Spleen (tissue), 11 donors: ENCODE measurements at regions not wholly inside any gene's neighbourhood (a gene's known extent, or its start where the extent isn't known, plus 50 kb on each side); places are given as distances from the start of the nearest gene placed in this dataset.

Source experiments
- DNase-seq: peaks from one replicate; pipeline ENCODE4 v3.0.0-alpha.2; 2020
- H3K27ac ChIP-seq, 8 donors: fragments of 200-600 bp; sonication (generic) in 7 of 8; 1 replicate in 4 of 8; 2 replicates in 4 of 8; pipeline versions ENCODE4 v1.5.0 to v1.8.0; 2016 to 2021; ENCODE audit warnings: inconsistent platforms in 4 of 8, mild to moderate bottlenecking in 4 of 8, moderate library complexity in 1 of 8
- H3K27me3 ChIP-seq, 7 donors: fragments of 200-600 bp; sonication (generic) in 6 of 7; replicated peaks in 1 of 7; 1 replicate in 4 of 7; 2 replicates in 3 of 7; pipeline versions ENCODE4 v1.5.0 to v1.8.0; 2016 to 2021; ENCODE audit warnings: inconsistent platforms in 3 of 7, mild to moderate bottlenecking in 1 of 7
- H3K36me3 ChIP-seq, 6 donors: fragments of 200-600 bp; sonication (generic) in 5 of 6; 1 replicate in 4 of 6; 2 replicates in 2 of 6; pipeline versions ENCODE4 v1.5.0 to v1.8.0; 2016 to 2021; ENCODE audit warnings: inconsistent platforms in 2 of 6
- H3K4me1 ChIP-seq, 6 donors: fragments of 200-600 bp; sonication (generic) in 5 of 6; 1 replicate in 3 of 6; 2 replicates in 3 of 6; pipeline versions ENCODE4 v1.5.0 to v1.8.0; 2016 to 2021; ENCODE audit warnings: inconsistent platforms in 3 of 6
- H3K4me3 ChIP-seq, 8 donors: fragments of 200-600 bp; sonication (generic) in 7 of 8; 1 replicate in 4 of 8; 2 replicates in 4 of 8; pipeline versions ENCODE4 v1.5.0 to v1.8.0; 2016 to 2021; ENCODE audit warnings: inconsistent platforms in 4 of 8, mild to moderate bottlenecking in 4 of 8, moderate library complexity in 2 of 8
- H3K9me3 ChIP-seq, 8 donors: fragments of 200-600 bp; sonication (generic) in 7 of 8; 1 replicate in 4 of 8; 2 replicates in 4 of 8; pipeline versions ENCODE4 v1.5.0 to v1.8.0; 2016 to 2021; ENCODE audit warnings: inconsistent platforms in 4 of 8
- CTCF ChIP-seq, 11 experiments: fragments of 200-600 bp in 7 of 11; fragments of 450-650 bp in 4 of 11; sonication (generic) in 4 of 11; IDR thresholded peaks in 8 of 11; conservative IDR thresholded peaks in 3 of 11; 1 replicate in 7 of 11; 2 replicates in 4 of 11; pipeline versions ENCODE4 v1.4.0 to v1.8.0; 2016 to 2021; ENCODE audit warnings: antibody characterized with exemption in 11 of 11, inconsistent platforms in 4 of 11, mild to moderate bottlenecking in 1 of 11
- POLR2A ChIP-seq, 3 donors: fragments of 450-650 bp; IDR thresholded peaks; one replicate each; pipeline ENCODE4 v1.5.1; 2017; ENCODE audit warnings: antibody characterized with exemption in 3 of 3, mild to moderate bottlenecking in 1 of 3
- POLR2AphosphoS5 ChIP-seq, 3 donors: sonication (generic); formaldehyde crosslinking; IDR thresholded peaks; one replicate each; pipeline ENCODE4 v1.5.1; 2017; ENCODE audit warnings: antibody characterized with exemption in 3 of 3
- WGBS, 5 donors: extraction: QIAGEN DNeasy Blood & Tissue Kit in 3 of 5; methylation state at CpG; one replicate each; pipeline versions ENCODE4 v1.1.5 to v1.1.7; 2013 to 2018; 5-methylcytosine and 5-hydroxymethylcytosine counted together
- intact Hi-C: fragments of 100-400 bp; cut with DNase I; formaldehyde crosslinking; loops from one replicate; pipeline ENCODE4 v1.15.0; 2023; ENCODE audit warnings: low total_unique reads
- donor health status: healthy with polysubstance abuse.
- donor health status: DM: no; HTN: no; CAD: no; lungs with moderate emphysema.
- donor health status: DM: no; HTN: no; CAD: no.
- donor health status: Bipolar disorder and iron deficiency.
- donor health status: healthy.
- donor health status: DM: no; HTN: no; CAD: no.
- donor health status: DM: yes; HTN: yes; CAD: no.

GRCh38 chr5:162434281-162434680, 366.7 kb downstream of the GABRG2 start:
- Histone ChIP-seq H3K36me3 (no peaks in the 10 kb centered on the region), H3K4me1 (no peaks in the 10 kb centered on the region), H3K9me3 (peaks cover 0 to 12% (median 0%) of the 10 kb centered on the region in 8 donors), H3K27me3 (no peaks in the 10 kb centered on the region), H3K4me3 (no peak overlapping the region), H3K27ac (no peak overlapping the region)
- TF ChIP-seq CTCF (IDR thresholded peaks at IDR 0.05 in 8 of 11, conservative IDR thresholded peaks at IDR 0.05 in 3 of 11) (no peak), POLR2AphosphoS5 (IDR thresholded peaks at IDR 0.05) (no peak), POLR2A (IDR thresholded peaks at IDR 0.05) (no peak)
- intact Hi-C loops: no loop called here
- DNase-seq: no peak
- 42 to 73% (median 66%) methylated on average over 1 of the region's 1 CpG for WGBS, 5 donors

- Histone ChIP-seq H3K4me3 (no peak overlapping the region), H3K4me1 (no peaks in the 10 kb centered on the region), H3K27me3 (no peaks in the 10 kb centered on the region), H3K36me3 (no peaks in the 10 kb centered on the region), H3K9me3 (peaks cover 0 to 9% (median 0%) of the 10 kb centered on the region in 8 donors), H3K27ac (no peak overlapping the region)
- 90 to 95% (median 91%) methylated on average over 2 of the region's 2 CpGs for WGBS, 5 donors
- intact Hi-C loops: no loop called here
- TF ChIP-seq POLR2AphosphoS5 (IDR thresholded peaks at IDR 0.05): no peak
- TF ChIP-seq CTCF (IDR thresholded peaks at IDR 0.05 in 8 of 11, conservative IDR thresholded peaks at IDR 0.05 in 3 of 11): no peak
- no peak for TF ChIP-seq POLR2A (IDR thresholded peaks at IDR 0.05)
- DNase-seq: no peak
These were observed 368.5 kb downstream of the GABRG2 start for GRCh38 chr5:162436055-162436454.

GRCh38 chr5:162444129-162444762, 376.7 kb downstream of the GABRG2 start:
- WGBS, 5 donors: 82 to 88% (median 85%) methylated on average over 6 of the region's 6 CpGs
- no peaks in the 10 kb centered on the region for H3K4me1 ChIP-seq

GRCh38 chr5:162456086-162456485, 388.5 kb downstream of the GABRG2 start:
- H3K4me1 ChIP-seq: no peaks in the 10 kb centered on the region
- TF ChIP-seq POLR2AphosphoS5 (IDR thresholded peaks at IDR 0.05): no peak
- TF ChIP-seq CTCF (IDR thresholded peaks at IDR 0.05 in 8 of 11, conservative IDR thresholded peaks at IDR 0.05 in 3 of 11): no peak
- no peak for TF ChIP-seq POLR2A (IDR thresholded peaks at IDR 0.05)

More at GRCh38 chr5:162444129-162444762, 376.7 kb downstream of the GABRG2 start:
- H3K36me3 ChIP-seq: no peaks in the 10 kb centered on the region
- no peak for TF ChIP-seq POLR2A (IDR thresholded peaks at IDR 0.05)
- no peak for TF ChIP-seq CTCF (IDR thresholded peaks at IDR 0.05 in 8 of 11, conservative IDR thresholded peaks at IDR 0.05 in 3 of 11)
- TF ChIP-seq POLR2AphosphoS5 (IDR thresholded peaks at IDR 0.05): no peak
- no peak overlapping the region for H3K4me3 ChIP-seq
- no peaks in the 10 kb centered on the region for H3K9me3 ChIP-seq
- no peak overlapping the region for H3K27ac ChIP-seq
- DNase-seq: peak; percentile 38
- intact Hi-C loops: no loop called here
- H3K27me3 ChIP-seq: no peaks in the 10 kb centered on the region

More at GRCh38 chr5:162456086-162456485, 388.5 kb downstream of the GABRG2 start:
- Histone ChIP-seq H3K9me3 (peaks cover 0 to 49% (median 32%) of the 10 kb centered on the region in 8 donors), H3K27ac (no peak overlapping the region), H3K27me3 (no peaks in the 10 kb centered on the region), H3K36me3 (no peaks in the 10 kb centered on the region), H3K4me3 (no peak overlapping the region)
- 41 to 63% (median 52%) methylated on average over 4 of the region's 4 CpGs for WGBS, 5 donors
- DNase-seq: no peak
- intact Hi-C loops: no loop called here
